Peyer's patch (tissue), 4 donors: ENCODE measurements at regions not wholly inside any gene's neighbourhood (a gene's known extent, or its start where the extent isn't known, plus 50 kb on each side); places are given as distances from the start of the nearest gene placed in this dataset.

Experiments used
- DNase-seq, 3 donors: peaks; one replicate each; pipeline ENCODE4 v3.0.0-alpha.2; 2017 to 2019
- H3K27ac ChIP-seq, 4 donors: fragments of 200-600 bp; sonication (generic); one replicate each; pipeline ENCODE4 v1.5.1; 2016 to 2019
- H3K27me3 ChIP-seq, 2 donors: fragments of 200-600 bp; sonication (generic); one replicate each; pipeline ENCODE4 v1.5.1; 2019
- H3K36me3 ChIP-seq, 3 donors: fragments of 200-600 bp; sonication (generic); one replicate each; pipeline ENCODE4 v1.5.1; 2016 to 2019
- H3K4me1 ChIP-seq, 4 donors: fragments of 200-600 bp; sonication (generic); one replicate each; pipeline ENCODE4 v1.5.1; 2016 to 2019
- H3K4me3 ChIP-seq, 4 donors: fragments of 200-600 bp; sonication (generic); 1 replicate in 3 of 4; 2 replicates in 1 of 4; pipeline ENCODE4 v1.5.1; 2016 to 2019; ENCODE audit warnings: mild to moderate bottlenecking in 1 of 4
- H3K9me3 ChIP-seq, 4 donors: fragments of 200-600 bp; sonication (generic); one replicate each; pipeline ENCODE4 v1.5.1; 2016 to 2019; ENCODE audit warnings: mild to moderate bottlenecking in 1 of 4
- CTCF ChIP-seq, 6 experiments: fragments of 450-650 bp in 4 of 6; fragments of 200-600 bp in 2 of 6; sonication (generic) in 1 of 6; IDR thresholded peaks; one replicate each; pipeline ENCODE4 v1.5.1; 2017 to 2019; ENCODE audit warnings: antibody characterized with exemption in 6 of 6, mild to moderate bottlenecking in 3 of 6, moderate library complexity in 1 of 6
- POLR2A ChIP-seq, 2 donors: fragments of 450-650 bp; IDR thresholded peaks; one replicate each; pipeline ENCODE4 v1.5.1; 2017; ENCODE audit warnings: antibody characterized with exemption in 2 of 2, mild to moderate bottlenecking in 2 of 2, moderate library complexity in 2 of 2

- Histone ChIP-seq H3K9me3 (no peaks in the 10 kb centered on the region), H3K4me1 (no peaks in the 10 kb centered on the region), H3K36me3 (no peaks in the 10 kb centered on the region), H3K27me3 (no peaks in the 10 kb centered on the region), H3K4me3 (no peak overlapping the region), H3K27ac (no peak overlapping the region)
- no peak for DNase-seq
- TF ChIP-seq CTCF (IDR thresholded peaks at IDR 0.05) (no peak), POLR2A (IDR thresholded peaks at IDR 0.05) (no peak)
These were observed 155.3 kb downstream of the HHIPL2 start for GRCh38 chr1:222392556-222392955.

- DNase-seq, result no peak
- Histone ChIP-seq H3K27ac (no peak overlapping the region), H3K4me3 (no peak overlapping the region), H3K36me3 (no peaks in the 10 kb centered on the region), H3K9me3 (no peaks in the 10 kb centered on the region), H3K4me1 (no peaks in the 10 kb centered on the region), H3K27me3 (no peaks in the 10 kb centered on the region)
- TF ChIP-seq CTCF (IDR thresholded peaks at IDR 0.05) (no peak), POLR2A (IDR thresholded peaks at IDR 0.05) (no peak)
These were observed 157.7 kb downstream of the HHIPL2 start for GRCh38 chr1:222390181-222390580.

GRCh38 chr1:222387007-222387814 lies 160.7 kb downstream of the HHIPL2 start:
- TF ChIP-seq CTCF (IDR thresholded peaks at IDR 0.05) (no peak), POLR2A (IDR thresholded peaks at IDR 0.05) (no peak)
- no peak for DNase-seq
- Histone ChIP-seq H3K27me3 (no peaks in the 10 kb centered on the region), H3K9me3 (no peaks in the 10 kb centered on the region), H3K4me3 (no peak overlapping the region), H3K4me1 (no peaks in the 10 kb centered on the region), H3K27ac (no peak overlapping the region), H3K36me3 (no peaks in the 10 kb centered on the region)

- H3K27ac ChIP-seq, result no peak overlapping the region
- H3K36me3 ChIP-seq, result no peaks in the 10 kb centered on the region
- no peak for DNase-seq
- no peak for TF ChIP-seq POLR2A (IDR thresholded peaks at IDR 0.05)
- TF ChIP-seq CTCF (IDR thresholded peaks at IDR 0.05), result no peak
- H3K4me1 ChIP-seq, result no peaks in the 10 kb centered on the region
- no peaks in the 10 kb centered on the region for H3K9me3 ChIP-seq
- no peak overlapping the region for H3K4me3 ChIP-seq
- H3K27me3 ChIP-seq, result no peaks in the 10 kb centered on the region
These were observed 161.9 kb downstream of the HHIPL2 start for GRCh38 chr1:222385955-222386354.

GRCh38 chr1:222385262-222385661 lies 162.6 kb downstream of the HHIPL2 start:
- no peaks in the 10 kb centered on the region for H3K36me3 ChIP-seq
- H3K27me3 ChIP-seq, result no peaks in the 10 kb centered on the region

More at GRCh38 chr1:222385262-222385661, 162.6 kb downstream of the HHIPL2 start:
- H3K4me1 ChIP-seq, result no peaks in the 10 kb centered on the region
- TF ChIP-seq CTCF (IDR thresholded peaks at IDR 0.05) (no peak), POLR2A (IDR thresholded peaks at IDR 0.05) (no peak)
- H3K27ac ChIP-seq, result no peak overlapping the region
- H3K4me3 ChIP-seq, result no peak overlapping the region
- H3K9me3 ChIP-seq, result no peaks in the 10 kb centered on the region
- DNase-seq, result no peak
